ENCODE measurements at regions not wholly inside any gene's neighbourhood (a gene's known extent, or its start where the extent isn't known, plus 50 kb on each side); places are given as distances from the start of the nearest gene placed in this dataset.

DNA sequence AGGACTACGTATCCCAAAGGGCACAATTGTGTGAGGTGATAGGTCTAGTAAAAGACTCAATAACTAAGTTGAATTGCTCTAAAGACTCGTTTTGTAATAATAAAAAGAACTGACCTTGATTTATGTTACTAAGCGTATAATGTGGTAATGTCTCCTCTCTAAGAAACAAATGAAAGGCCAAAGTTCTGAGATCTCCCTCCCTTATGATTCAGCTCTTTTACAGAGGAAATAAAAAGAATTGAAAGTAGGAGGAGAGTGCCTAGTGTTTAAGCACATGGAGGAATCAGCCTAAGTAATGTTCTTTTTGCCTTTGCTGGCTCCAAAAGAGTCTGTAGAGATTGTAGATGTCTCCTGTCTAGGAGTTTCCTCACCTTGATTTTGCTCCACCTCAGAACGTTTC lies 98.0 kb downstream of the ARL4A start:
- FAIRE-seq, result no peak

DNA sequence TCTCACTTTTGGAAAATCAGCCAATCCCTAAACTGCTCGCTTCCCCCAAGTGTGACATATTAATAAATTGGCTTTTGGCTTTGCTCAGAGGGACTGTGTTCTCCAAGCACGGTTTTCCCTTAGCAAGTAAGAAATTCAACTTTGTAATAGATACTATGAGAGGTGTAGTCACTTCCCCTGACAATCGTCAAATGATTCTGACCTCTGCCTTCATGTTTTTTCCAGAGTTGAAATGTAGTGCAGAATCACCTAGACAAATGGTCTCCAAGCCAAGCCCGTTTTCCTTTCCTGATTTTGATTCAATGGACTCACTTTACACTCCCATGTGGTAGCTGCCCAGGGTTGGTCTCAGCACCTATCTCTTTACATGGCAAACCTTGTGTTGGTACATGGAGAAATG lies 99.1 kb downstream of the ARL4A start:
- FAIRE-seq, result no peak

DNA sequence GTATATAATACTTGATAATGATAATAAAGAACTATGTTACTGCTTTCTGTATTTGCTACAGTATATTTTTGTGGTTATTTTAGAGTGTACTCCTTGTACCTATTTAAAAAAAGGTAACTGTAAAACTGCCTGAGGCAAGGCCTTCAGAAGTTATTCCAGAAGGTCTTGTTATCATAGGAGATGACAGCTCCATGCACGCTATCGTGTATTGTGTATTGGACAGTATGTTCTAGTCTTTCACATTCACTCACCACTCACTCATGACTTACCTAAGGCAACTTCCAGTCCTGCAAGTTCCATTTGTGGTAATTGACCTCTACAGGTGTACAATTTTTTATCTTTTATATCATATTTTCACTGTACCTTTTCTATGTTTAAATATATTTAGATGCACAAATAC lies 100.7 kb downstream of the ARL4A start:
- FAIRE-seq, result no peak

DNA sequence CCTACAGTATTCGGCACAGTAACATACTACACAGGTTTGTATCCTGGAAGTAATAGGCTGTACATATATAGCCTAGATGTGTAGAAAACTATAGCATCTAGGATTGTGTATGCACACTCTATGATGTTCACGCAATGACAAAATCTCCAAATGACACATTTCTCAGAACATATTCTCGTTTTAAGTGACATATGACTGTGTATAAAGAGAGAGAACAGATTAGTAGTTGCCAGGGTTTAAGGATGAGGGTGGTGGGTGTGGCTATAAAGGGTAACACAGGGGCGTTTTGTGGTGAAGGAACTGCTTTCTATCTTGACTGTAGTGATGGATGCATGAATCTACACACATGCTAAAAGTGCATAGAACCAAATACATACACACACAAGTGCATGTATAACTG lies 101.2 kb downstream of the ARL4A start:
- FAIRE-seq, result no peak

DNA sequence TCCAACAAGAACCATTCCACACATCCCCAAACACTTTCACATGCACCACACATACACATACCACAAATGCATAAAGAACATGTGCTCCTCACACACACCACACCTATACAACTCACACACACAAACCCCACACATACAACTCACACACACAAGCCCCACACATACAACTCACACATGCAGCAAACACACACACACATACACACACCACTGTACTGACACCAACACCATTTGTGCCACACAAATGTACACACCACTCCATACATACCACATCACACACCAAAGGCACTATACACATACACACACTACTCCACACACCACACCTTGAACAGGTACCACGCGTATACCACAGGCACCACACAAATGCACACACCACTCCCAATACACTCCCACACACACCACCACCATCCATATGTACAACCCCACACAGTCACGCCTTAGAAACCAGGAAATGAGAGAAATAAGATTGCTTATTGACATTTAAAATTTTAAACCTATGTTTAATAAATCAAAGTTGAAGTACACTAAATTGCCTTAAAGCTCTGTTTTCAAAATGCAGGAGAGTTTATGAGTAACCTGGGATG lies 107.4 kb downstream of the ARL4A start:
- no peak for FAIRE-seq

DNA sequence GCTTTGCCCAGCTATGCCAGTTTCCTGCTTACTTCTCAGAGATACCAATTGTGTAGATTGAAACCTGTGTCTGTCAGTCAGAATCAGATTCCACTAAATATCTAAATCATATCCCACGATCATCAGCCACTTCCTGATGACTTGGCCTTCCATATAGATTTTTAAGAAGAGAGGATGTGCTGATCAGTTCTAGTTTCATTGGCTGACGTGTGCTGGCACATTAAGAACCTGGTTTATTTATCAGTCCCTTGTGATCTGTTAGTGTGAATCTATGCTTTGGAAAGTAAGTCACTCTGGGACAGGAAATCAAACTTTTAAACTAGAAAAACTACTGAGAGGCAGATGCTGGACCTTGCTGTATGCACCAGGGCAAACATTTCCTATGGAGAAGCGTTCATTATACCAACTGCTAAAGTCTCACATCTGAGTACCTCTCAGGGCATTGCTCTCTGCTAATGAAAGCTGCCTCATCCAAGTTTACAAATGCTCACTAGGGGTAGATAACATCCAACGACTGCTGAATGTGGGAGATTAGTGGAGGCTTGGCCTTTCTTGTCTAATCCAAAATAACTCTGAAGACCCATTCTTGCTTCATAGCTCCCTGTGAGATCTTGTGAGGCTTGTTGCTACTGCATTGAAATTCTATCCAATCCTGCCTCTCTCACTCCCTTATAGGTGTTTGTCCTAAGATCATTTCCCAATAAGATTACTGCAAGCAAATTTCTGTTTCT lies 109.1 kb downstream of the ARL4A start:
- no peak for FAIRE-seq

DNA sequence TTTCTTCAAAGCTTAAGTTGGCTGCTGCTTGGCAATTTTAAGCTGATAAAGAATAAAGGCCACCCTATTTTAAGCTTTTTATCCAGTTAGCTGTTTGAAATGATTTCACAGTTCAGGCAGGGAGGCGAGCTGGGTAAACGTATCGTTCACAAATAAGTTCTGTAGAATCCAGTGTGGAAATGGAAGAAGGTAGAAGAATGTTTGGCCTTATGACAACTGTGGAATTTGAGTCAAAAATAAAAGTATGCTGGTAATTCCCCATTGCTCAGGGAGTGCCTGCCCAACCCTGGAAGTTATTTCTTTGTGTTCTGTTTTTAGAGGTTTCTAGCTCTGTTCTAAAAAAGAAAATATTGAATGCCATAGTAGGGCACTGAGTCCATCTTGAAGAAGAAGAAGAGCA lies 113.1 kb downstream of the ARL4A start:
- no peak for FAIRE-seq

DNA sequence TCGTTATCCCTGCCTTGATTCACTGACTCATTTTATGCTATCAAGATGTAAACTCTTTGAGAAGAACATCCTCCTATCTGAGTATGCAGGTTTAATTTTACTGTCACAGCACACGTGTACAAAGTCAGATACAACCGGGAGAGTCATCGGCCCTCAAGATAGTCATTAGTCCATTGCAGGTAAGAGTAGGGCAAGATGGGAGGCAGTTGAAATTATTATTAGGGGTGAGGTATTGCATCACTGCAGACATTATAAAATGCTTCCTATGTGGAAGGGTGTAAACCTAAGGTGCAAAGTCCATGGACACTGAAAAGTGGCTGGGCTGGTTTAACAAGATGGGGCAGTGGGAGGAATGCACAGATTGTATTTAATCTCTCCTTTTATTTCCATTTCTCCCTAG lies 113.7 kb downstream of the ARL4A start:
- FAIRE-seq, result no peak

DNA sequence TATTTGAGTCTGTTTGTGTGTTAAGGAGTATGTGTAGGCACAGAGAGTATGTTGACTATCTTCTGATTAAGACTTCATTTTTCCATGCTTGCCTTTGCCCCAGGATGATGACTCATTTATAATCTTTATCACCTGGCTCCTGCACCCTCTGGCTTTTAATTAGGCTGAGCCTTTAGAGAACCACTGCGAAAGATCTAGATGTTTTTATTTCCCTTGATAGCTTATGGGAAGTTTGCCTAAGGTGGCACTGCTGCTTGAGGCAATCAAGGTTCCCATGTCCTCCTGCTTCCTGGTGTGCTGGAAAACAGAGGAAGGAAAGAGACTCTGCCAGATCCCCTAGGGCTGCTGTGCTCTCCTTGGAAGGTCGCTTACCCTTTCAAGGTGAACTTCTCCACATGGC lies 114.6 kb downstream of the ARL4A start:
- FAIRE-seq, result no peak

DNA sequence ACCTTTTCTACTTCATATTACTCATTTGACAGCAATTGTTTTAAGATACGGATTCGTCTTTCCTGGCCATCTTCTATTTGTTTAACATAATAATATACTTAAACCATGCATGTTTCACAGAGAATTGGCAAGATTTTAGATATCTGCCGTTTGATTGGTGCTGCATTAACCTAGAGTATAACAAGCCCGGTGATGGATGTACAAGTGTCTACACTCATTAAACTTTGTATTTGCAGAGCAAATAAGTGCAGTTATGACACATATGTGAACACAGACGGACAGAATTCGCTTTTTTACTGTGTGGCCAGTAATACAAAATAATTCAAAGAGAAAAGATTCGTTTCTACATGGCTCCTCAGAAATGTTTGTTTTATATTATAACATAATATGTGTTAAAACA lies 116.1 kb downstream of the ARL4A start:
- FAIRE-seq, result no peak

DNA sequence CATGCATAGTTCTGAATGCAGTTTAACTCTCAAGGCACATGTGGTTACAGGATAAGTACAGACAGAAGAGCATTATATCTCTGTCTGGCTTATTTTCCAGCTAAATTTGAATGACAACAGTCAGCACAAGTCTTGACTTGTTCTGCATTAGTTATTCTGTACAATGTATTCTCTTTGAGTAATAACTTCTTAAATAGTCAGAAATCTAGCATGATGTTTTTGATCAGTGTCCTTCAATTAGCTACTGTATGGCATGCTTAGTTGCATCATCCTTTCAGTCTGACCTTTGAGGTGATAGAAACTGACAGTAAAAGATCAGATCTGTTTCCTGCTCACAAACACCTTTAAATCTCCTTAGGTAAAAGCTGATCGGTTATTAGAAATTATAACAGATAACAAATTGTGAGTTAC lies 118.1 kb downstream of the ARL4A start:
- FAIRE-seq, result no peak

DNA sequence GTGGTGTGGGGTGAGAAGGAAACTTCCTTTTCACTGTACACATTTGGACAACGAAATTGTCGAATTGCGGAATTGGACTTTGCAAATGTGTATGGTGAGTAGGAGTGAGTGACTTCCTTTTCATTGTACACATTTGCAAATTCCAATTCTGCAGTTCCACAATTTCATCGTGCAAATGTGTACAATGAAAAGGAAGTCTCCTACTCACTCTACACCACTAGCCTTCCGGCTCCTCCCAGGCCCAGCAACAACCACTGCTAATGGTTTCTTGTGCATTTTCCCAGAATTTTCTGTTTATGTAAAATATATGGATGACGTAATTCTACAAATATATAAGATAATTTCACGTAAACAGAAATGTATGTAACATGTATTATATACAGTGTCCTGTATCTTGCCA lies 118.5 kb downstream of the ARL4A start:
- no peak for FAIRE-seq

DNA sequence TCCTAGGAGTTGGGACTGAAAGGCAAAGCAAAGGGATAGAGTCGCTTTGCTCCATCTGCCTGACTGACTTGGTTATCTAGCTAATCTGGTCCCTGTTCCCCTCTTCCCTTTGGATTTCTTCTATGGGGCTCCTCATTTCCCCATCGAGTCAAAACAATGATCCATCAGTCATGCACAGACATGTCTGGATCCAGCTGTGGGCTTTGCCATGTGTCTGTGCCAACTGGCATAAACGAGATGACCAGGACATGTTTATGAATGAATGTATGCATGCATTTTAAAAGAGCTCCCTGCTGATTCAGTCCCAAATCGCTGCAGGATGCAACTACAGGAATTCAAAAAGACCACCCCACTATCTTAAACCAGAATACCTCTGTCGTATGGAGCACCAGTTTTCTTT lies 122.0 kb downstream of the ARL4A start:
- FAIRE-seq, result no peak

DNA sequence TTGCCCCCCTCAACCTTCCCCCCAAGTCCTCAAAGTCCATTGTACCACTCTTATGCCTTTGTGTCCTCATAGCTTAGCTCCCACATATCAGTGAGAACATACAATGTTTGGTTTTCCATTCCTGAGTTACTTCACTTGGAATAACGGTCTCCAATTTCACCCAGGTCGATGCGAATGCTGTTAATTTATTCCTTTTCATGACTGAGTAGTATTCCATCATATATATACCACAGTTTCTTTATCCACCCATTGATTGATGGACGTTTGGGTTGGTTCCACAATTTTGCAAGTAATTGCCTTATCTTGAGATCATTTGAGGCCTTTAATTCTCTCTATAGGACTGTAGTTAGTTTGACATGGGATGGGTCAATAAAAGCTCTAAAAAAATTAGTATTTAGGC lies 124.7 kb downstream of the ARL4A start:
- FAIRE-seq, result no peak

DNA sequence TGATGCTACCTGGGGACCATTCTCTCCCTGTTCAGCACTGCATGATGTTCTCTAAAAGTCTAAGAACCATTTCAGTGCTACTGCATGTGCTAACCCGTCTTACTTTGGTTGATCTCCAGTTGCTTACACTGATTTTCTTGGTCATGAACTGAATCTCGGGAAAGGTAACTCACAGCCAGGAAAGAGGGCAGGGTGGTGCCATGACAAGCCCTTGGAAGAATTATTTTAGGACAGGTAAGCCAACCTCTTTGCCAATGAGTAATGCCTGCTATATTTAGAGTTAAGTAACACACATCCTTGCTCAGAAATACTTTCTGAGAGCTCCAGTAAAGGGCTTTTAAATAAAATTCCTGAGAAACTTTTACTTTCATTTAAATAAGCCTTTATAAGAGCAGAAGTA lies 126.7 kb downstream of the ARL4A start:
- no peak for FAIRE-seq

DNA sequence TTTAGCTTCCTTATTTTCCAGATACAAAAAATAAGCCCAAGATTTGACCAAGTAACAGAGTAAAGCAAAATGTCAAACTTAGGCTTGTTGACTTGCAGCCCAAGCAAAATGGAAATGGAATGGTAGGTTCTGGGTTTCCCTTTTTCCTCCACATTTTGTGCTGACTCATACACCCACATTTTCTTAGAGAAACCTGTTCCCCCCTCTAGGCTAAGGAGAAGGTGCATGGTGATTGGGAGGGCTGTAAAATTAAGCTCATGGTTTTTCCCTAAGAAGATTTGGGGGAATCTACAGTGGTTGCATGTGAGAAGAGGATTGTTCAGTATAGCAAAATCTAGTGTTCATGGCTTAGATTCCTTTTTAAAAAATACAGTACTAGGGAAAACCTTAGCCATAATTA lies 127.4 kb downstream of the ARL4A start:
- no peak for FAIRE-seq

DNA sequence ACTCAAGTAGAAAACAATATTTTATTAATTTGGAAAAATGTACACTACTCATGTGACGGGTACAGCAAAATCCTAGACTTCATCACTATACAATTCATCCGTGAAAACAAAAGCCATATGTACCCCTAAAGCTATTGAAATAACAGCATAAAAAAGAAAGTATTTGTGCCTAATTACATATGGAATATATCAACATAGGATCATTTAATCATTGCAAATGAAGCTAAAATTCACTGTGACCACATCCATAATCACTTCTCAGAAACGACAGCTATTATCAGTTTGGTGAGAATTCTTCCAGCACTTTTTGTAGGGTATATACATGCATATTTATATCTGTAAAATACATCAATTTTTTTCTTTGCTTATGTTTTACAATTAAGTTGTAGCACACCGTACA lies 128.0 kb downstream of the ARL4A start:
- FAIRE-seq, result no peak

DNA sequence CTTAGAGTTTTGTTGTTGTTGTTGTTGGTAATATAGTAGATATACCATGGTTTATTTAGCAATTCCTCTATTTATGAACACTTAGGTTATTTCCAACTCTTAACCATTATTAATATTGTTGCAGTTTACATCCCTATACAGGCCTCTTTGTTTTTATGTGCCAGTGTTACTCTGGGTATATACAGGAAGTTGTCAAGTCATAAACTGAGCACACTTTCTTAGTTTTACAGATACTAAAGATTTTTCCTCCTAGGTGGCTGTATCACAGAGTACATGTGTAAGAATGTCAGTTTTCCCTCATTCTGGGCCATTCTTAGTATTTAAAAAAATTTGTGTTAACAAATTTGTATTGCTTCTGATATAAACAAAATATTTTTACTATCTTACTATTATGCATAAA lies 128.4 kb downstream of the ARL4A start:
- FAIRE-seq, result no peak

DNA sequence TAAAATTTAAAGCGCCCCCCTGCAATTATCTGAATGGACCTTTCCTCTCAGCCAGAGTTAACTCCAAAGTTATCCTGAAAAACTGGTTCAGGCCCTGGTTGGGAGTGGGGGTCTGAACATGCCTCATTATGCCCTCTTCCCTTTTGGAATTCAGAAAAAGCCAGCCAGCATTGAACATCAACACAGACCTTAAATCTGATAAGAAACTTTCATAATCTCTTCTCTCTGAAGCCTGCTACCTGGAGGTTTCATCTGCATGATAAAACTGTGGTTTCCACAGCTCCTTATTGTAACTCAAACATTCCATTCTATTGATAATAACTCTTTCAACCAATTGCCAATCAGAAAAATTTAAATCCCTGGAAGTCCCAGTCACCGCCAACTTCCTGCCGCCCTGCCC lies 133.3 kb downstream of the ARL4A start:
- no peak for FAIRE-seq

DNA sequence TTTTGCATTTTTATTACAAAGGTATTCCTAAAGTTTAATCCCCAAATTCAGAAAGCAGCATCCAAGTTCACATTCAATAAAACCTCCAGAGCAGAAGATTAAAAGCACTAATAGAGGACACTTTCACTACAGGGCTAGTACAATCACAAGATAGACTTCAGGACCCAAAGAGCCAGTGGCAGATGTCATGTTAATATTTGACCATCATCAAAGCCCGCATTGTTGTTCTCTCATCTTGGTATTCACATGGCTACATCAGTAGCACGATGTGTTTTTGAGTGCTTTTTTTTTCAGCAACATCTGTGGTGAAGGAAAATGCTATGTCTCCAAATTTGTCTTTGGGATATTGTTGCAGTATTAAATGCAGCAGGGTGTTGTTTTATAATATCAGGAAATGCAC lies 134.3 kb downstream of the ARL4A start:
- no peak for FAIRE-seq

DNA sequence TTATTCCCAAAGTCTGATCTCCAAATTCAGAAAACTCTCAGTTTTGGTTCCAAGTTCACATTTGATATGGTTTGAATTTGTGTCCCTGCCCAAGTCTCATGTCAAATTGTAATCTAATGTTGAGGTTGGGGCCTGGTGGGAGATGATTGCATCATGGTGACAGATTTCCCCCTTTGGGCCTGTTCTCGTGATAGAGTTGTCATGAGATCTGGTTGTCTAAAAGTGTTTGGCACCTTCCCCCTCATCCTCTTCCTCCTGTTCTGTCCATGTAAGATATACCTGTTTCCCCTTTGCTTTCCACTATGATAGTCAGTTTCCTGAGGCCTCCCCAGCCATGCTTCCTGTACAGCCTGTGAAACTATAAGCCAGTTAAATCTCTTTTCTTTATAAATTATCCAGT lies 138.6 kb downstream of the ARL4A start:
- no peak for FAIRE-seq

DNA sequence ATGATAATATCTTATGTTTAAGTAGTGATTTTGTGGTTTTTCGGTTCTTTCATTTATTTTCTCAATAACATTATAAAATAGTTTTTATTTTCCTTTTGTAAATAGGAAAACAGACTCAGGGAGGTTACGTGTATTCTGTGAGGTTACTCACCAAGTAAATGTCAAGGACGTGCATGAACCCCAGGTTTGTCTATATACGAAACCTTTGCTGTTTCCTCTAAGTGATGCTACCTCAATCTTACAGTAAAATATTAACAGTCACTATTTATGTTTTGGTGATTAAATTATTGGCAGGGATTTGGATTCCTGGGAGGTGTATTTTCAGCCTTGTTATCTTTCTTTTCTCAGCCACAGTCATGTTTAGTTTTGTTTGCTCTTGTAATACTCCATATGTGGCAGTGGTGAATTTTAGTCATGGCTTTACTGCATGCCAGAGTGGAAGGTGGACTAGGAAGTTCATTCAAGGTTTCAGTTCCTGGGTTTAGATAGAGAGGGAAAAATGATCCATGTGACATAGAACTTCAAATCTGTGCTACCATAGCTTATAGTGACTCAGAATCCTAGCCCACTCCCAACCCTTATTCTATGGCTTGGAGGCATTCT lies 139.9 kb downstream of the ARL4A start:
- peak; percentile 55 for FAIRE-seq

DNA sequence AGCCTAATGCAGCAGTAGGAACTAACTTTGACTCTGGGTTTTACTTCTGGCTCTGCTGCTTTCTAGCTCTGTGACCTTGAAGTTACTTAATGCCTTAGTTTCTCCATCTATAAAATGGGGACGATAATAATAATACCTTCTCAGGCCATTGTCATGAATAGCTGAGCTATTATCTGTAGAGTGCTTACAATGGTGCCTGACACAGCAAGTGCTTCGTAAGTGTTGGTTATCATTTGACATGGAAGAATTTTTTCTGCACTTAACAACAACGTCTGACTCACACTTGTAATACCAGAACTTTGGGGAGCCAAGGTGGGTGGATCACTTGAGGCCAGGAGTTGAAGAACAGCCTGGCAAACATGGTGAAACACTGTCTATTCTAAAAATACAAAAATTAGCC lies 140.5 kb downstream of the ARL4A start:
- FAIRE-seq, result no peak

DNA sequence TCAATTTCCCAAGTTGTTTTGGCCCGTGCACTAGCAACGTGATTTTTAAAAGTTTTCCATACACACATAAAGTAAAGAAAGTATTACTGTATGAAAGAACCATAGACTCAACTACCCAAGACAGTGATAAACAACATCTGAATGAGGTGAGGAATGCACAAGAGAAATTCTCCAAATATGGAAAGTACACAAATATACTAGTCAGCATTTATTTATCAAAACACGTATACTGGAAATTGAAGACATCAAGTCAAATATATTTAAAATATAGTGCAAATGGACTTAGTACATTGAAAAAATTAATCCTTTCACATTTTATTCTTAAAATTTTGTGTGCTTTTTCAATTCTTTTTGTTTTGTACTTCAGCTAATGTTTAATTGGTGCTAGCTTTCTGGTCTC lies 143.6 kb downstream of the ARL4A start:
- no peak for FAIRE-seq

DNA sequence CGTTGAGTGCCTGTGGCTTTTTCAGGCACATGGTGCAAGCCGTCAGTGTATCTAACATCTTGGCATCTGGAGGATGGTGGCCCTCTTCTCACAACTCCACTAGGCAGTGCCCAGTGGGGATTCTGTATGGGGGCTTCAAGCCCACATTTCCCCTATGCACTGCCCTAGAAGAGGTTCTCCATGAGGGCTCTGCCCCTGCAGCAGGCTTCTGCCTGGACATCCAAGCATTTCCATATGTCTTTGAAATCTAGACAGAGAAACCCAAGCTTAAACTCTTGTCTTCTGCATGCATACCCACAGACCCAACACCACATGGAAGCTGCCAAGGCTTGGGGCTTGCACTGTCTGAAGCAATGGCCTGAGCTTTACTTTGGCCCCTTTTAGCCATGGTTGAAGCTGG lies 146.4 kb downstream of the ARL4A start:
- no peak for FAIRE-seq
